CD14-positive monocyte (primary cell): ENCODE measurements at regions not wholly inside any gene's neighbourhood (a gene's known extent, or its start where the extent isn't known, plus 50 kb on each side); places are given as distances from the start of the nearest gene placed in this dataset.

Experiments
- DNase-seq, 3 donors: peaks; one replicate each; pipeline ENCODE4 v3.0.0-alpha.2; 2011 to 2022
- H2AFZ ChIP-seq: 2 replicates; pipeline ENCODE4 v1.6.0; 2012; ENCODE audit warnings: mild to moderate bottlenecking, low read depth, low read length, inconsistent platforms; ENCODE audit not compliant: insufficient read depth, poor library complexity, severe bottlenecking
- H3K27ac ChIP-seq, 2 donors: 1 replicate in 1 of 2; 2 replicates in 1 of 2; pipeline ENCODE4 v1.5.1; 2012 to 2013; ENCODE audit warnings: low read length in 2 of 2, control low read depth in 1 of 2, inconsistent platforms in 1 of 2, low read depth in 1 of 2, mild to moderate bottlenecking in 1 of 2
- H3K27me3 ChIP-seq, 2 donors: one replicate each; pipeline versions ENCODE4 v1.6.0 to v1.6.1; 2011 to 2013; ENCODE audit warnings: low read length in 2 of 2; ENCODE audit not compliant: control insufficient read depth in 2 of 2, insufficient read depth in 2 of 2
- H3K36me3 ChIP-seq, 2 donors: replicated peaks in 1 of 2; 1 replicate in 1 of 2; 2 replicates in 1 of 2; pipeline versions ENCODE4 v1.5.1 to v1.6.1; 2012 to 2013; ENCODE audit warnings: low read length in 2 of 2, control low read depth in 1 of 2, inconsistent platforms in 1 of 2, mild to moderate bottlenecking in 1 of 2; ENCODE audit not compliant: insufficient read depth in 2 of 2, control insufficient read depth in 1 of 2
- H3K4me1 ChIP-seq, 2 donors: 1 replicate in 1 of 2; 2 replicates in 1 of 2; pipeline versions ENCODE4 v1.5.1 to v1.6.1; 2012 to 2013; ENCODE audit warnings: low read length in 2 of 2, control low read depth in 1 of 2, inconsistent platforms in 1 of 2, mild to moderate bottlenecking in 1 of 2, moderate library complexity in 1 of 2; ENCODE audit not compliant: insufficient read depth in 2 of 2, control insufficient read depth in 1 of 2
- H3K4me2 ChIP-seq: replicated peaks from 2 replicates; pipeline ENCODE3; 2012; ENCODE audit warnings: low read length, moderate library complexity, mild to moderate bottlenecking; ENCODE audit not compliant: poor library complexity, severe bottlenecking; ENCODE audit errors: extremely low read depth
- H3K4me3 ChIP-seq, 3 experiments: fragments of 200-600 bp in 1 of 3; sonication (generic) in 1 of 3; replicated peaks in 1 of 3; 1 replicate in 2 of 3; 2 replicates in 1 of 3; pipeline ENCODE4 v1.5.1; 2011 to 2013; ENCODE audit warnings: low read length in 3 of 3, mild to moderate bottlenecking in 3 of 3, control low read depth in 2 of 3, low read depth in 2 of 3, inconsistent platforms in 1 of 3, moderate library complexity in 1 of 3
- H3K79me2 ChIP-seq: 2 replicates; pipeline ENCODE4 v1.6.0; 2012; ENCODE audit warnings: mild to moderate bottlenecking, control low read depth, inconsistent platforms, low read length, moderate library complexity; ENCODE audit not compliant: insufficient read depth
- H3K9ac ChIP-seq: 2 replicates; pipeline ENCODE4 v1.6.0; 2017; ENCODE audit warnings: low read length, mild to moderate bottlenecking; ENCODE audit not compliant: insufficient read depth, poor library complexity, severe bottlenecking
- H3K9me3 ChIP-seq, 2 donors: replicated peaks in 1 of 2; 1 replicate in 1 of 2; 2 replicates in 1 of 2; pipeline versions ENCODE4 v1.5.1 to v1.6.1; 2012 to 2013; ENCODE audit warnings: low read length in 2 of 2, control low read depth in 1 of 2; ENCODE audit not compliant: control insufficient read depth in 1 of 2, insufficient read depth in 1 of 2
- H4K20me1 ChIP-seq: 2 replicates; pipeline ENCODE4 v1.6.0; 2012; ENCODE audit warnings: mild to moderate bottlenecking, low read length, control low read depth, moderate library complexity; ENCODE audit not compliant: insufficient read depth
- H3K27ac Mint-ChIP-seq, 7 donors: one replicate each; pipeline ENCODE4 v1.8.0; 2020; ENCODE audit warnings: mild to moderate bottlenecking in 7 of 7, mixed read lengths in 7 of 7, moderate library complexity in 6 of 7, inconsistent platforms in 2 of 7
- H3K27me3 Mint-ChIP-seq, 3 donors: one replicate each; pipeline ENCODE4 v1.8.0; 2021 to 2022; ENCODE audit warnings: low read depth in 3 of 3, mild to moderate bottlenecking in 3 of 3, mixed read lengths in 3 of 3, moderate library complexity in 3 of 3, inconsistent platforms in 1 of 3
- H3K36me3 Mint-ChIP-seq, 2 donors: one replicate each; pipeline ENCODE4 v1.8.0; 2020; ENCODE audit warnings: mixed read lengths in 2 of 2, inconsistent platforms in 1 of 2, mild to moderate bottlenecking in 1 of 2
- H3K4me1 Mint-ChIP-seq: one replicate; pipeline ENCODE4 v1.8.0; 2020; ENCODE audit warnings: mild to moderate bottlenecking, mixed read lengths
- H3K4me3 Mint-ChIP-seq, 2 donors: one replicate each; pipeline ENCODE4 v1.8.0; 2020; ENCODE audit warnings: mild to moderate bottlenecking in 2 of 2, mixed read lengths in 2 of 2, moderate library complexity in 1 of 2
- H3K9me3 Mint-ChIP-seq, 7 donors: one replicate each; pipeline ENCODE4 v1.8.0; 2020 to 2022; ENCODE audit warnings: mixed read lengths in 7 of 7, mild to moderate bottlenecking in 6 of 7, moderate library complexity in 6 of 7, inconsistent platforms in 2 of 7
- CTCF ChIP-seq: fragments of 200-600 bp; IDR thresholded peaks from one replicate; pipeline ENCODE4 v1.8.0; 2022; ENCODE audit warnings: antibody characterized with exemption, mild to moderate bottlenecking
- WGBS: methylation state at CpG from one replicate; pipeline ENCODE4 v1.1.5; 2013; ENCODE audit warnings: missing lambda C conversion rate; ENCODE audit not compliant: insufficient coverage; 5-methylcytosine and 5-hydroxymethylcytosine counted together
- intact Hi-C, 2 donors: fragments of 100-400 bp; cut with micrococcal nuclease; formaldehyde crosslinking; loops; one replicate each; pipeline versions ENCODE4 v1.15.0 to v1.15.1; 2023

GRCh38 chr3:23112491-23112890, 90.6 kb upstream of the UBE2E2 start:
- H3K4me1 Mint-ChIP-seq = peaks cover 29% of the 10 kb centered on the region
- H3K4me2 ChIP-seq = no peak overlapping the region
- no peak for TF ChIP-seq CTCF
- 100% methylated on average over 1 of the region's 1 CpG for WGBS
- H3K36me3 ChIP-seq = no peaks in the 10 kb centered on the region
- no peaks in the 10 kb centered on the region for H3K79me2 ChIP-seq
- no peak overlapping the region for H3K27ac ChIP-seq
- peaks cover 0 to 3% of the 10 kb centered on the region in 2 donors for H3K9me3 ChIP-seq
- peak overlapping the region; percentile 15 to 84 (median 59) for H3K27ac Mint-ChIP-seq
- intact Hi-C loops = no loop called here
- H3K4me1 ChIP-seq = peaks cover 29 to 33% of the 10 kb centered on the region in 2 donors
- peaks cover 0 to 8% (median 4%) of the 10 kb centered on the region in 7 donors for H3K9me3 Mint-ChIP-seq
- DNase-seq = peak; percentile 46 to 71 (median 60)
- no peak overlapping the region for H2AFZ ChIP-seq
- no peaks in the 10 kb centered on the region for H4K20me1 ChIP-seq
- H3K36me3 Mint-ChIP-seq = no peaks in the 10 kb centered on the region
- H3K4me3 Mint-ChIP-seq = no peak overlapping the region
- peaks cover 0 to 3% (median 2%) of the 10 kb centered on the region in 3 donors for H3K27me3 Mint-ChIP-seq
- H3K27me3 ChIP-seq = no peaks in the 10 kb centered on the region
- no peak overlapping the region for H3K9ac ChIP-seq
- H3K4me3 ChIP-seq = no peak overlapping the region

- WGBS = 97% methylated on average over 7 of the region's 9 CpGs
- H2AFZ ChIP-seq = no peak overlapping the region
- DNase-seq = peak; percentile 78 to 90 (median 87)
Observed at GRCh38 chr3:23113455-23114171, 89.5 kb upstream of the UBE2E2 start.

More at GRCh38 chr3:23113455-23114171, 89.5 kb upstream of the UBE2E2 start:
- TF ChIP-seq CTCF = no peak
- Histone ChIP-seq H3K4me3 (no peak overlapping the region), H3K9ac (no peak overlapping the region), H4K20me1 (no peaks in the 10 kb centered on the region), H3K4me1 (peaks cover 29 to 33% of the 10 kb centered on the region in 2 donors), H3K27me3 (no peaks in the 10 kb centered on the region), H3K4me2 (peak overlapping the region; percentile 37), H3K27ac (peak overlapping the region in 1 of 2 donors; percentile 47), H3K36me3 (no peaks in the 10 kb centered on the region), H3K9me3 (no peaks in the 10 kb centered on the region), H3K79me2 (no peaks in the 10 kb centered on the region)
- Mint-ChIP-seq H3K27ac (peak overlapping the region; percentile 39 to 91 (median 65)), H3K27me3 (peaks cover 0 to 4% (median 2%) of the 10 kb centered on the region in 3 donors), H3K36me3 (no peaks in the 10 kb centered on the region), H3K9me3 (peaks cover 0 to 4% (median 0%) of the 10 kb centered on the region in 7 donors), H3K4me1 (peaks cover 29% of the 10 kb centered on the region), H3K4me3 (peak overlapping the region in 1 of 2 donors; percentile 26)
- intact Hi-C loops = no loop called here
